HEK293 (cell line): ENCODE measurements at regions not wholly inside any gene's neighbourhood (a gene's known extent, or its start where the extent isn't known, plus 50 kb on each side); places are given as distances from the start of the nearest gene placed in this dataset.

ENCODE experiments used
- CTCF ChIA-PET: fragments of 350-600 bp; formaldehyde crosslinking; extraction: SDS; loops from one replicate; lab custom pipeline; 2021; ENCODE audit warnings: antibody characterized with exemption; lab: Yijun Ruan, JAX
- POLR2A ChIA-PET: fragments of 300-600 bp; formaldehyde crosslinking; extraction: SDS; loops from one replicate; lab custom pipeline; 2020; ENCODE audit warnings: antibody characterized with exemption, inconsistent platforms; lab: Yijun Ruan, JAX
- H3K27ac ChIP-seq: fragments of 200-500 bp; sonication (Bioruptor generic); 2 replicates; pipeline ENCODE4 v1.5.1; 2014; ENCODE audit warnings: low read depth, low read length, control low read depth, inconsistent platforms; ENCODE audit errors: extremely low read depth
- H3K36me3 ChIP-seq, 2 experiments: fragments of 200-500 bp in 1 of 2; sonication (Bioruptor generic) in 1 of 2; 1 replicate in 1 of 2; 2 replicates in 1 of 2; pipeline ENCODE4 v1.5.1; 2014 to 2017; ENCODE audit warnings: inconsistent platforms in 2 of 2, low read length in 2 of 2; ENCODE audit not compliant: control insufficient read depth in 2 of 2, insufficient read depth in 1 of 2
- H3K4me1 ChIP-seq: fragments of 200-500 bp; sonication (Bioruptor generic); 2 replicates; pipeline ENCODE4 v1.5.1; 2014; ENCODE audit warnings: mild to moderate bottlenecking, low read length, inconsistent platforms; ENCODE audit not compliant: control insufficient read depth, insufficient read depth
- H3K4me3 ChIP-seq: 2 replicates; pipeline ENCODE4 v1.5.1; 2011; ENCODE audit warnings: low read depth, mild to moderate bottlenecking, control low read depth, low read length, moderate library complexity
- H3K9me3 ChIP-seq: fragments of 200-500 bp; sonication (Bioruptor generic); 2 replicates; pipeline ENCODE4 v1.5.1; 2014; ENCODE audit warnings: low read depth, low read length, inconsistent platforms; ENCODE audit not compliant: control insufficient read depth, insufficient read depth
- BCL11A ChIP-seq: fragments of 450-650 bp; formaldehyde crosslinking; IDR thresholded peaks from 2 replicates; pipeline ENCODE4 v1.5.1; 2016; ENCODE audit warnings: low read depth, missing biosample characterization, missing genetic modification characterization
- BCL11B ChIP-seq: fragments of 450-650 bp; formaldehyde crosslinking; IDR thresholded peaks from 2 replicates; pipeline ENCODE4 v1.5.1; 2016; ENCODE audit warnings: low read depth, missing biosample characterization, missing genetic modification characterization
- GLI2 ChIP-seq: fragments of 450-650 bp; formaldehyde crosslinking; IDR thresholded peaks from 2 replicates; pipeline ENCODE4; 2017; ENCODE audit warnings: missing biosample characterization, missing genetic modification characterization, low read depth, borderline replicate concordance
- GLI4 ChIP-seq: fragments of 450-650 bp; formaldehyde crosslinking; IDR thresholded peaks from 2 replicates; pipeline ENCODE4 v1.5.1; 2016; ENCODE audit warnings: missing biosample characterization, missing genetic modification characterization
- HOXC10 ChIP-seq: sonication (generic); formaldehyde crosslinking; IDR thresholded peaks from 2 replicates; pipeline ENCODE4 v1.8.1; 2023; ENCODE audit warnings: mild to moderate bottlenecking, missing genetic modification reagents
- MYNN ChIP-seq: fragments of 450-650 bp; formaldehyde crosslinking; IDR thresholded peaks from 2 replicates; pipeline ENCODE4 v1.5.1; 2016; ENCODE audit warnings: missing biosample characterization, missing genetic modification characterization, borderline replicate concordance
- OVOL3 ChIP-seq: fragments of 450-650 bp; formaldehyde crosslinking; IDR thresholded peaks from 2 replicates; pipeline ENCODE4 v1.5.1; 2016; ENCODE audit warnings: missing biosample characterization, missing genetic modification characterization
- RBAK ChIP-seq: fragments of 450-650 bp; formaldehyde crosslinking; IDR thresholded peaks from 2 replicates; pipeline ENCODE4 v1.5.1; 2016; ENCODE audit warnings: missing biosample characterization, missing genetic modification characterization
- SALL2 ChIP-seq: fragments of 450-650 bp; formaldehyde crosslinking; IDR thresholded peaks from 2 replicates; pipeline ENCODE4 v1.5.0; 2017; ENCODE audit warnings: missing biosample characterization, mild to moderate bottlenecking, missing genetic modification characterization, borderline replicate concordance
- SCRT1 ChIP-seq: fragments of 450-650 bp; formaldehyde crosslinking; IDR thresholded peaks from 2 replicates; pipeline ENCODE4 v1.5.1; 2016; ENCODE audit warnings: missing biosample characterization, missing genetic modification characterization, borderline replicate concordance
- YY1 ChIP-seq: fragments of 450-650 bp; formaldehyde crosslinking; IDR thresholded peaks from 2 replicates; pipeline ENCODE4 v1.5.1; 2018; ENCODE audit warnings: missing biosample characterization, missing genetic modification characterization
- ZBTB21 ChIP-seq: fragments of 450-650 bp; formaldehyde crosslinking; IDR thresholded peaks from 2 replicates; pipeline ENCODE4 v1.5.1; 2017; ENCODE audit warnings: missing biosample characterization, missing genetic modification characterization
- ZEB2 ChIP-seq: fragments of 450-650 bp; formaldehyde crosslinking; IDR thresholded peaks from 2 replicates; pipeline ENCODE4 v1.5.1; 2016; ENCODE audit warnings: missing biosample characterization, missing genetic modification characterization
- ZNF114 ChIP-seq: fragments of 450-650 bp; formaldehyde crosslinking; IDR thresholded peaks from 2 replicates; pipeline ENCODE4 v1.5.0; 2017; ENCODE audit warnings: missing biosample characterization, missing genetic modification characterization
- ZNF132 ChIP-seq: fragments of 450-650 bp; formaldehyde crosslinking; IDR thresholded peaks from 2 replicates; pipeline ENCODE4 v1.5.1; 2017; ENCODE audit warnings: missing biosample characterization, missing genetic modification characterization, borderline replicate concordance
- ZNF140 ChIP-seq: fragments of 450-650 bp; formaldehyde crosslinking; IDR thresholded peaks from 2 replicates; pipeline ENCODE4 v1.5.1; 2016; ENCODE audit warnings: missing biosample characterization, missing genetic modification characterization
- ZNF174 ChIP-seq: fragments of 450-650 bp; formaldehyde crosslinking; IDR thresholded peaks from 2 replicates; pipeline ENCODE4 v1.5.0; 2017; ENCODE audit warnings: missing biosample characterization, mild to moderate bottlenecking, missing genetic modification characterization
- ZNF221 ChIP-seq: fragments of 450-650 bp; formaldehyde crosslinking; IDR thresholded peaks from 2 replicates; pipeline ENCODE4 v1.5.1; 2017; ENCODE audit warnings: missing biosample characterization, missing genetic modification characterization, borderline replicate concordance
- ZNF223 ChIP-seq: fragments of 450-650 bp; formaldehyde crosslinking; IDR thresholded peaks from 2 replicates; pipeline ENCODE4 v1.5.1; 2016; ENCODE audit warnings: missing biosample characterization, missing genetic modification characterization
- ZNF239 ChIP-seq: fragments of 450-650 bp; formaldehyde crosslinking; IDR thresholded peaks from 2 replicates; pipeline ENCODE4 v1.5.1; 2016; ENCODE audit warnings: missing biosample characterization, missing genetic modification characterization
- ZNF266 ChIP-seq: fragments of 450-650 bp; formaldehyde crosslinking; IDR thresholded peaks from 2 replicates; pipeline ENCODE4 v1.5.1; 2016; ENCODE audit warnings: missing biosample characterization, missing genetic modification characterization, low read depth
- ZNF423 ChIP-seq: fragments of 450-650 bp; formaldehyde crosslinking; IDR thresholded peaks from 2 replicates; pipeline ENCODE4 v1.5.1; 2016; ENCODE audit warnings: missing biosample characterization, missing genetic modification characterization
- ZNF621 ChIP-seq: fragments of 450-650 bp; formaldehyde crosslinking; IDR thresholded peaks from 2 replicates; pipeline ENCODE4 v1.5.1; 2017; ENCODE audit warnings: missing biosample characterization, missing genetic modification characterization
- ZNF626 ChIP-seq: fragments of 450-650 bp; sonication (Bioruptor Pico); formaldehyde crosslinking; IDR thresholded peaks from 2 replicates; pipeline ENCODE4 v1.5.1; 2018; ENCODE audit warnings: missing biosample characterization, missing genetic modification characterization, inconsistent platforms
- ZNF660 ChIP-seq: fragments of 450-650 bp; IDR thresholded peaks from 2 replicates; pipeline ENCODE4 v1.5.1; 2018; ENCODE audit warnings: missing biosample characterization, mild to moderate bottlenecking, missing genetic modification characterization
- ZSCAN16 ChIP-seq: fragments of 450-650 bp; formaldehyde crosslinking; IDR thresholded peaks from 2 replicates; pipeline ENCODE4 v1.5.1; 2016; ENCODE audit warnings: missing biosample characterization, missing genetic modification characterization
- TF ChIP-seq, protein P1 (sequence below): fragments of 450-650 bp; formaldehyde crosslinking; IDR thresholded peaks from 2 replicates; pipeline ENCODE4 v1.5.1; 2017; ENCODE audit warnings: missing biosample characterization, missing genetic modification characterization
- TF ChIP-seq, protein P2 (sequence below): fragments of 450-650 bp; formaldehyde crosslinking; IDR thresholded peaks from 2 replicates; pipeline ENCODE4 v1.5.1; 2016; ENCODE audit warnings: missing biosample characterization, missing genetic modification characterization

DNA sequence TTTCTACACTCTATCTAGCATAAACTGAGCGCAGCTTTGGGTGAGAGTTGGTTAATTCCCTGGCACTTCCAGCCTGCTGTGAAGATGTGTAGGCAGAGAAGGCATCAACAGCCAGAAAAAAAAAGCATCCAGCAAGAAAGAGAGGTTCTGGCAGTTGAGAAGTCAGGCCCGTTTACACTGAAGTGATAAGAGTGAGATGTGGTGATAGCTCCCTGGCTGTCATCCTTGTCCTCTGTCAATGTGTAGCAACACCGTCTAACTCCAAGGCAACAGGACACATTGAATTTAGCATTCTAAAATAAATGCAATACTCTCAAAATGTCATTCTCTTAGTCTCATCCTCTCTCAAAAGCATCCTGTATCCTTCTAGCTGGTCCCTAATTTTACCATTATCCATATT lies 193.6 kb upstream of the BTBD3 start:
- no peak for TF ChIP-seq ZBTB21
- TF ChIP-seq ZSCAN16 (tag by site-specific recombination) = no peak
- no peak for TF ChIP-seq ZNF132 (tag by site-specific recombination)
- no peak for TF ChIP-seq OVOL3 (tag by site-specific recombination)
- TF ChIP-seq YY1 = no peak
- TF ChIP-seq RBAK (tag by site-specific recombination) = no peak
- TF ChIP-seq, protein P1, sequence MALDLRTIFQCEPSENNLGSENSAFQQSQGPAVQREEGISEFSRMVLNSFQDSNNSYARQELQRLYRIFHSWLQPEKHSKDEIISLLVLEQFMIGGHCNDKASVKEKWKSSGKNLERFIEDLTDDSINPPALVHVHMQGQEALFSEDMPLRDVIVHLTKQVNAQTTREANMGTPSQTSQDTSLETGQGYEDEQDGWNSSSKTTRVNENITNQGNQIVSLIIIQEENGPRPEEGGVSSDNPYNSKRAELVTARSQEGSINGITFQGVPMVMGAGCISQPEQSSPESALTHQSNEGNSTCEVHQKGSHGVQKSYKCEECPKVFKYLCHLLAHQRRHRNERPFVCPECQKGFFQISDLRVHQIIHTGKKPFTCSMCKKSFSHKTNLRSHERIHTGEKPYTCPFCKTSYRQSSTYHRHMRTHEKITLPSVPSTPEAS (tag by site-specific recombination) = no peak
- no peak for TF ChIP-seq ZEB2 (tag by site-specific recombination)
- TF ChIP-seq ZNF221 (tag by site-specific recombination) = no peak
- TF ChIP-seq ZNF174 = no peak
- no peak for TF ChIP-seq HOXC10 (CRISPR knock-in tag)
- no peak for TF ChIP-seq ZNF626
- H3K36me3 ChIP-seq = no peaks in the 10 kb centered on the region
- ChIA-PET CTCF (interaction anchor here (0.6 kb wide), 1 partner anchor 188 kb away, joined by 3 read pairs; no protein-coding TSS in a partner anchor), POLR2A (no interaction called here)
- H3K9me3 ChIP-seq = no peaks in the 10 kb centered on the region
- H3K27ac ChIP-seq = no peak overlapping the region
- no peaks in the 10 kb centered on the region for H3K4me1 ChIP-seq
- H3K4me3 ChIP-seq = no peak overlapping the region

DNA sequence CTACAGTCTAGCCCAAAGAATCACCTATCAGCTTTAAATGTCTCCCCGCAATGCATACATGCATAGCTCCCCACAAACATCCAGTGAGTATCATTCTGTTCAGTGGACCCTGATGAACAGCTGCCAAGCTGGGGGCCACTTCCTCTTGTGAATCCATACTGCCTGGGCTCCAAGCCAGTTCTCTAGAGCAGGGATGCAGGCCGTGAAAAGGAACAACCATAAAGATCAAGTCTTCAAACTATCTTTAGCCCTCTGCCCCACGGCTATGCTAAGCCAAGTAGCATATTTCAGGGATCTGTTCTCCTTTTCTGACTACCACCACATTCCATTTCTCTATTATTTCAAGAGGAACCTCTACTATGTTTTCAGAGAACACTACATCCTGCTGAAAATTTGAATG lies 191.7 kb upstream of the BTBD3 start:
- ChIA-PET CTCF (interaction anchor here (2.5 kb wide), 1 partner anchor 9 kb away, joined by 9 read pairs; no protein-coding TSS in a partner anchor), POLR2A (no interaction called here)
- Histone ChIP-seq H3K4me3 (no peak overlapping the region), H3K4me1 (no peaks in the 10 kb centered on the region), H3K36me3 (no peaks in the 10 kb centered on the region), H3K9me3 (no peaks in the 10 kb centered on the region), H3K27ac (no peak overlapping the region)
- TF ChIP-seq, protein P2, sequence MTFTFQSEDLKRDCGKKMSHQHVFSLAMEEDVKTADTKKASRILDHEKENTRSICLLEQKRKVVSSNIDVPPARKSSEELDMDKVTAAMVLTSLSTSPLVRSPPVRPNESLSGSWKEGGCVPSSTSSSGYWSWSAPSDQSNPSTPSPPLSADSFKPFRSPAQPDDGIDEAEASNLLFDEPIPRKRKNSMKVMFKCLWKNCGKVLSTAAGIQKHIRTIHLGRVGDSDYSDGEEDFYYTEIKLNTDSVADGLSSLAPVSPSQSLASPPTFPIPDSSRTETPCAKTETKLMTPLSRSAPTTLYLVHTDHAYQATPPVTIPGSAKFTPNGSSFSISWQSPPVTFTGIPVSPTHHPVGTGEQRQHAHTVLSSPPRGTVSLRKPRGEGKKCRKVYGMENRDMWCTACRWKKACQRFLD (tag by site-specific recombination) = no peak
- TF ChIP-seq ZNF621 (tag by site-specific recombination) = no peak
- no peak for TF ChIP-seq GLI4 (tag by site-specific recombination)
- no peak for TF ChIP-seq ZNF266 (tag by site-specific recombination)
- TF ChIP-seq BCL11B (tag by site-specific recombination) = no peak
- no peak for TF ChIP-seq ZNF660
- no peak for TF ChIP-seq SALL2 (tag by site-specific recombination)
- TF ChIP-seq ZNF239 (tag by site-specific recombination) = no peak
- no peak for TF ChIP-seq ZNF114 (tag by site-specific recombination)
- TF ChIP-seq ZNF423 (tag by site-specific recombination) = no peak
- no peak for TF ChIP-seq BCL11A (tag by site-specific recombination)
- TF ChIP-seq ZNF140 (tag by site-specific recombination) = no peak
- no peak for TF ChIP-seq MYNN (tag by site-specific recombination)
- TF ChIP-seq GLI2 = no peak
- TF ChIP-seq ZNF223 (tag by site-specific recombination) = no peak
- TF ChIP-seq SCRT1 (tag by site-specific recombination) = no peak
